ENCODE measurements at regions not wholly inside any gene's neighbourhood (a gene's known extent, or its start where the extent isn't known, plus 50 kb on each side); places are given as distances from the start of the nearest gene placed in this dataset.

- no peak for DNase-seq
Measured at GRCh38 chr16:87219287-87219909, 97.8 kb downstream of the C16orf95 start.

DNA sequence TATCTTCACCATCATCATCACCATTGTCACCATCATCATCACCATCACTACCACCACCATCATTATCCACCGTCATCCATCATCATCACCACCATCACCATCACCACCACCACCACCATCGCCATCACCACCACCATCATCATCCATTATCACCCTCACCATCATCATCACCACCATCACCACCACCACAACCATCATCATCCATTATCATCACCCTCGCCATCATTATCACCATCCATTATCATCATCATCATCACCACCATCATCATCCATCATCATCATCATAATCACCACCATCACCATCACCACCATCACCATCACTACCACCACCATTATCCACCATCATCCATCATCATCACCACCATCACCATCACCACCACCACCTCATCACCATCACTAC is 95.6 kb downstream of the C16orf95 start:
- no peak for DNase-seq

- no peak for DNase-seq
Measured at GRCh38 chr16:87222335-87222734, 94.9 kb downstream of the C16orf95 start.

- DNase-seq, result no peak
Measured at GRCh38 chr16:87223656-87224248, 93.4 kb downstream of the C16orf95 start.

GRCh38 chr16:87226926-87227295 is 90.3 kb downstream of the C16orf95 start:
- no peak for DNase-seq

DNA sequence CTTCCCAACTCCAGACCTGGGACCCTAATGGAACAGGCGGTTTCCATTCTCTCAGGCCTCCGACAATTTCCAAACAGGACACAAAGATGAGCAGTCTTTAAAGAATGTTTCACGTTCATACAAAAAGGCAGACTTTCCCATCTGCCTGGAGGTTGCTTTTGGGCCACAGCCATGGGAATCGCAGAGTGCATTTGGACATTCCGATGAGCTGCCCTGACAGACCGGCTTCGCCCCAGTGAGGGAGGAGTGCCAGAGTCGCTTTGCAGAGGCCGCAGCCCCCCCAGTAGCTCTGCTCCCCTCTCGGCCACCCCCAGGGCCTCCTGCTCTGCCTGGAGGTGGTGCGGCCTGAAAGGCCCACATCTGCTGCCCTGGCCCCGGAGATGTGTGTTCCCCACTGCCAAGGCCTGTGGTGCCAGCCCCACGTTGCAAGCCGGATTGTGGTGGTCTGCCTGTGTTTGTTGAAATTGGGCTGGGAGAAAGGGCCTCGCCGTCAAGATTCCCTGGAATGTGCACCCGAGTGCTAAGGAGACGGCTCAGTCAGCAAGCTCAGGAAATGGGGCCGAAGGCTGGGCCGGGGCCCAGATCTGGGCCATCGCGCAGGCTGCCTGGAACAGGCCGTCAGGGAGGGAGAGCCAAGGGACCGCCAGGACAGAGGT is 89.8 kb downstream of the C16orf95 start:
- DNase-seq, result no peak

- no peak for DNase-seq
Measured at GRCh38 chr16:87228363-87228762, 88.8 kb downstream of the C16orf95 start.

GRCh38 chr16:87229230-87230188 is 87.7 kb downstream of the C16orf95 start:
- DNase-seq, result no peak

DNA sequence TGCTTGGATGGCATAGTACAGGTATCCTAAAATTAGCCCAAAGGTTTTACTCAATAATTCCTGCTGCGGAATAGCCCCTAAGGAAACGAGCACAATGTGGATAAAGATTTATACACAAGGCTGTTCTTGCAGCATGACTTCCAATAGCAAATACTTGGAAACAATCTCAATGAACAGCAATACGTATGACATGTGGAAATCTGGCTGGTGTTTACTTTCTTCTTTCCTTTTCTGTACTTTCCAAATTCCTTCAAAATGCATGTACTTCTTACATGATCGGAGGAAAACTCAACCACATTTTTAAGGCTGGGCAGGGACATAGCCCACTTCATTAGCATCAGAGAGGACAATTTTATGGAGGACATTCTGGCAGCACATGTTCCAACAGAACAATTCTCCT is 86.6 kb downstream of the C16orf95 start:
- DNase-seq, result no peak

DNA sequence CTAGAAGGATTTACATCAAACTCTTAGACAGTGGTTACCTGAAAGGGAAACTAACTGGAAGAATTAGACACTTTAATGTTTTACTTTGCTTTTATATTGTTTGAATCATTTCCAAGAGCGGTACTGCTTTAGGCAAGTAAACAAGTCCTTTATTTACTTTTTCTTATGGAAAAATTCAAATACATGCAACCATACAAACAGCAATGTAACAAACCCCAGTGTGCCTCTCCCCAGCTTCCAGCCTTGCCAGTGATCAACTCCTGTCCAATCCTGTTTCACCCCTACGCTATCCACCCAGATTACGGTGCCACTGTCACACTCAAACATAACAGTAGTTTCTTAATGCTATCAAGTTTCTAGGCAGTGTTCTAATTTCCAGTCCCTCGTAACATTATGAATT is 85.9 kb downstream of the C16orf95 start:
- no peak for DNase-seq

- DNase-seq, result no peak
Measured at GRCh38 chr16:87231911-87232310, 85.3 kb downstream of the C16orf95 start.

- DNase-seq, result no peak
Measured at GRCh38 chr16:87233928-87234327, 83.3 kb downstream of the C16orf95 start.

DNA sequence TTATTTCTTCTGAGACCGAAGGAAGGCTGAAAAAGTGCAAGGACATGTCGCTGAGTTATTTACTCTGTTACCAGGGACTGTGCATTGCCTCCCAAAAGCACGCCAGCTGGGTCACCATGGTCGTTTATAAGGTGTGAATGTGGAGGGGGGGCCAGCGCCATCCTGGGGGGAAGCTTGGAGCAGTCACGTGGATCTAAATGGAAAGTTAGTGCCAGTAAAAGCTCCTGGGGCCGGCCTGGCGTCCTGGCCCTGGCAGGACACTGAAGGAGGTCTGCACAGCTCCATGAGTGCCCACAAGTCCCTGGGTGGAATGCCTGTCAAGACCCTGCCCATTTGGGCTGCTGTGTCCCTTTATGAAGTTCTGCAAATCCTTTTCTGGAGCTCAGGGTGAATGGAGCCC is 82.6 kb downstream of the C16orf95 start:
- DNase-seq, result no peak

DNA sequence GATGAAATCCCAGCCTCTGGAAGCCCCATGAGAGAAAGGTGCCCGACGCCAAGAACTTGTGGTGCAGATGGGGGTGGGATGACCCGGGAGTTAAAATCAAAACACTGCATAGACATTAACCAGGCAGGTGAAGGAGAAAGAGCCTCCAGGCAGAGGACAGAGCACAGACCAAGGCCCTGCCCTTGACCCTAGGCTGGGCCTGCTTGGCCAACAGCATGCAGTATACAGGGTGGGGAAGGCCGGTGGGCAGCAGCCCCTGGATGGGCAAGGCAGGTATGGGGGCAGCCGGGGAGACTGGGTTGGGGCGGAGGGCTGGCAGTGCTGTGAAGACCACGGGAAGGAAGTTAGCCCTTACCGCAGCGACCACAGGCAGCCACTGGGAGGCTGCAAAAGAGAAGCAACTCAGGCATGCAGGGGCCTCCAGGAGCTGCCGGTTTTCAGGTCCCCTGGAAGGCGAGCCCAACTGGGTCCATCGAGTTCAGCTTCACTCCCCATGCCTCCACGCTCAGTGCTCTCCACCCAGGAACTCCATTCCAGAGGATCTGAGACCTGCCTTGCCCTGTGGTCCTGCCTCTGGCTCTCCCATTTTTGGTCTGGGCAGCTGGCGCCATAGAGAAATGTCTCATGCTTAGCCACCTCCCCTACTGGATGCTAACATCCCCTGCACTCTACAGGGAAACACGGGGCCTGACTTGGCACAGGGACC is 81.2 kb downstream of the C16orf95 start:
- no peak for DNase-seq

- no peak for DNase-seq
Measured at GRCh38 chr16:87236516-87237115, 80.6 kb downstream of the C16orf95 start.

- no peak for DNase-seq
Measured at GRCh38 chr16:87238361-87238715, 78.9 kb downstream of the C16orf95 start.

- DNase-seq, result no peak
Measured at GRCh38 chr16:87239545-87239944, 77.6 kb downstream of the C16orf95 start.

GRCh38 chr16:87240211-87241136 is 76.7 kb downstream of the C16orf95 start:
- no peak for DNase-seq

GRCh38 chr16:87241137-87241771 is 75.9 kb downstream of the C16orf95 start:
- DNase-seq, result no peak

DNA sequence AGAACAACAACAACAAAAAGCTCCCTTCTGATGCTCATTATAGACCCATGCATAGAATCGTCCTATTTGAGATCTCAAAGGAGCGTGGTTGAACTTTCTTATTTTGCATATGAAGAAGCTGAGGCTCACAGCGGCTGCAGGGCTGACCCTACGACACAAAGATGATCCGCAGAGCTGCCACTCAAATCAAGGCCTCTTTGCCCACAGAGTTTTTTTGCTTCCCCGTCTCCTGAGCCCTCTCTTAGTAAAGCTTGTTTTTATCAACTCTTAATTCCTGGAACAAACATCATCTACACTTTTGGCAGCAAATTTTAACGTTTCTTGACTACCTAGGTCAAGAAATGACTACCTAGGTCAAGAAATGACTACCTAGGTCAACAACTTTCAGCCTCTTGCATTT is 73.7 kb downstream of the C16orf95 start:
- no peak for DNase-seq
